ENCODE measurements at regions not wholly inside any gene's neighbourhood (a gene's known extent, or its start where the extent isn't known, plus 50 kb on each side); places are given as distances from the start of the nearest gene placed in this dataset.
"Not testable (repeated sequence)": the region's sequence is repeated elsewhere in the genome, so short reads cannot be mapped to it uniquely, and the experiment has no call there.

DNA sequence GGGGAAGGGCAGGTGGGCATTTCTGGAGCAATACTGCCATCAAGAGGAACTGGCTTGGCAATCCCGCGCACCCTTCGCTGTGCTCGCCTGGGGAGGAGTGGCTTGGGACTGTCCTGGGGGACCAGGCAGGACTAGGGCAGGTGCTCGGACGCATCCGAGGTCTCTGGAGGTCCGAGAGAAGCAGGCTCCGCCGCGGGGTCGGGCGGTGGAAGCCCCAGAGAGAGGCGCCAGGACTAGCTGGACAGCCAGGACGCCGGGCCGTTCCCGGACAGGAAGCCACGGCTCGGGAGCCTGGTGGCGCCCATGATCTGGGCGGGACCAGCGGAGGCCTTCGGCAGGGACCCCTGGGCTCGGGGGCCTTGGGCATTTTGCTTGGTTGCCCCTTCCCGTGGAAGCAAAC is 174.3 kb downstream of the PLS3 start:
- POLR2A ChIA-PET (ENCODE audit: low non-redundant PET); DNase-seq (ENCODE audit: low spot score); CTCF ChIA-PET; H3K27ac ChIP-seq (ENCODE audit: low read depth, low read length, poor library complexity, severe bottlenecking); H3K4me1 ChIP-seq (ENCODE audit: insufficient read depth, low read length, poor library complexity, severe bottlenecking); H3K36me3 ChIP-seq (ENCODE audit: insufficient read depth, low read length, poor library complexity, severe bottlenecking); H3K4me3 ChIP-seq (ENCODE audit: low read depth, low read length, poor library complexity, severe bottlenecking); H3K9me3 ChIP-seq (ENCODE audit: low read depth, low read length, poor library complexity, severe bottlenecking); H3K27me3 ChIP-seq (replicated peaks; ENCODE audit: insufficient read depth, low read depth, low read length, poor library complexity); BruUV-seq (replicated peaks); intact Hi-C loops (cut with micrococcal nuclease; ENCODE audit: unreplicated experiment): not testable (repeated sequence)
